T-helper 17 cell (primary cell): ENCODE measurements at regions not wholly inside any gene's neighbourhood (a gene's known extent, or its start where the extent isn't known, plus 50 kb on each side); places are given as distances from the start of the nearest gene placed in this dataset.
"Not testable (repeated sequence)": the region's sequence is repeated elsewhere in the genome, so short reads cannot be mapped to it uniquely, and the experiment has no call there.

ENCODE experiments used
- ATAC-seq: fragments of 150-1000 bp; cut with Tn5 transposase; 2 replicates; pipeline ENCODE4 v1.10.0; 2021; ENCODE audit warnings: mild to moderate bottlenecking, moderate library complexity
- DNase-seq, 3 donors: peaks; one replicate each; pipeline versions ENCODE4 v3.0.0 to v3.0.0-alpha.2; 2020 to 2021
- H3K9me3 ChIP-seq: one replicate; pipeline ENCODE4 v1.7.0; 2013; ENCODE audit warnings: low read length, mild to moderate bottlenecking; ENCODE audit not compliant: control insufficient read depth, poor library complexity, severe bottlenecking
- H3K27ac Mint-ChIP-seq: one replicate; pipeline ENCODE4 v1.8.0; 2022; ENCODE audit warnings: mild to moderate bottlenecking, moderate library complexity, mixed read lengths
- H3K27me3 Mint-ChIP-seq: one replicate; pipeline ENCODE4 v1.8.0; 2022; ENCODE audit warnings: mixed read lengths
- H3K36me3 Mint-ChIP-seq: one replicate; pipeline ENCODE4 v1.8.0; 2022; ENCODE audit warnings: low read depth, mixed read lengths
- H3K4me1 Mint-ChIP-seq: one replicate; pipeline ENCODE4 v1.8.0; 2022; ENCODE audit warnings: mild to moderate bottlenecking, mixed read lengths
- H3K4me3 Mint-ChIP-seq: one replicate; pipeline ENCODE4 v1.8.0; 2022; ENCODE audit warnings: mild to moderate bottlenecking, moderate library complexity, mixed read lengths

GRCh38 chr7:138354066-138354465 is 106.0 kb upstream of the TRIM24 start:
- Mint-ChIP-seq H3K36me3 (no peaks in the 10 kb centered on the region), H3K4me3 (no peak overlapping the region), H3K4me1 (no peaks in the 10 kb centered on the region), H3K27ac (no peak overlapping the region), H3K27me3 (no peaks in the 10 kb centered on the region)
- no peak for ATAC-seq
- H3K9me3 ChIP-seq = no peaks in the 10 kb centered on the region
- no peak for DNase-seq

GRCh38 chr7:138355254-138355653 is 104.8 kb upstream of the TRIM24 start:
- H3K4me3 Mint-ChIP-seq = no peak overlapping the region
- no peaks in the 10 kb centered on the region for H3K36me3 Mint-ChIP-seq
- no peak overlapping the region for H3K27ac Mint-ChIP-seq
- H3K9me3 ChIP-seq = no peaks in the 10 kb centered on the region
- no peaks in the 10 kb centered on the region for H3K27me3 Mint-ChIP-seq
- H3K4me1 Mint-ChIP-seq = no peaks in the 10 kb centered on the region
- DNase-seq (no peak), ATAC-seq (no peak)

GRCh38 chr7:138358850-138359341 is 101.2 kb upstream of the TRIM24 start:
- Mint-ChIP-seq H3K27ac (no peak overlapping the region), H3K4me3 (no peak overlapping the region), H3K4me1 (no peaks in the 10 kb centered on the region), H3K36me3 (no peaks in the 10 kb centered on the region), H3K27me3 (no peaks in the 10 kb centered on the region)
- no peaks in the 10 kb centered on the region for H3K9me3 ChIP-seq
- DNase-seq = no peak
- no peak for ATAC-seq

- Mint-ChIP-seq H3K27me3 (no peaks in the 10 kb centered on the region), H3K4me3 (no peak overlapping the region), H3K4me1 (no peaks in the 10 kb centered on the region), H3K36me3 (no peaks in the 10 kb centered on the region), H3K27ac (no peak overlapping the region)
- no peak for DNase-seq
- H3K9me3 ChIP-seq = no peaks in the 10 kb centered on the region
- ATAC-seq = no peak
These were observed 100.0 kb upstream of the TRIM24 start for GRCh38 chr7:138359870-138360559.

- Mint-ChIP-seq H3K4me3 (no peak overlapping the region), H3K4me1 (no peaks in the 10 kb centered on the region), H3K27me3 (no peaks in the 10 kb centered on the region), H3K36me3 (no peaks in the 10 kb centered on the region), H3K27ac (no peak overlapping the region)
- H3K9me3 ChIP-seq = no peaks in the 10 kb centered on the region
- DNase-seq (no peak), ATAC-seq (no peak)
These were observed 96.3 kb upstream of the TRIM24 start for GRCh38 chr7:138363721-138364120.

- H3K27me3 Mint-ChIP-seq, H3K27ac Mint-ChIP-seq, H3K4me3 Mint-ChIP-seq, H3K36me3 Mint-ChIP-seq, H3K9me3 ChIP-seq, DNase-seq, H3K4me1 Mint-ChIP-seq, ATAC-seq: not testable (repeated sequence)
These were observed 93.9 kb upstream of the TRIM24 start for GRCh38 chr7:138366137-138366536.

GRCh38 chr7:138366676-138367075 is 93.4 kb upstream of the TRIM24 start:
- DNase-seq, H3K9me3 ChIP-seq, H3K27ac Mint-ChIP-seq, H3K4me3 Mint-ChIP-seq, H3K4me1 Mint-ChIP-seq, H3K36me3 Mint-ChIP-seq, H3K27me3 Mint-ChIP-seq, ATAC-seq: not testable (repeated sequence)

GRCh38 chr7:138369797-138370196 is 90.3 kb upstream of the TRIM24 start:
- H3K36me3 Mint-ChIP-seq = no peaks in the 10 kb centered on the region
- H3K9me3 ChIP-seq = peaks cover 6% of the 10 kb centered on the region
- H3K4me3 Mint-ChIP-seq = no peak overlapping the region
- H3K4me1 Mint-ChIP-seq = no peaks in the 10 kb centered on the region
- H3K27me3 Mint-ChIP-seq = no peaks in the 10 kb centered on the region
- no peak overlapping the region for H3K27ac Mint-ChIP-seq
- DNase-seq (no peak), ATAC-seq (no peak)

- Mint-ChIP-seq H3K27ac (no peak overlapping the region), H3K4me3 (no peak overlapping the region)
These were observed 89.1 kb upstream of the TRIM24 start for GRCh38 chr7:138370956-138371355.

GRCh38 chr7:138374119-138374693 is 85.9 kb upstream of the TRIM24 start:
- no peak for DNase-seq
- no peak for ATAC-seq

More at GRCh38 chr7:138370956-138371355, 89.1 kb upstream of the TRIM24 start:
- no peaks in the 10 kb centered on the region for H3K4me1 Mint-ChIP-seq
- ATAC-seq (no peak), DNase-seq (no peak)
- peaks cover 6% of the 10 kb centered on the region for H3K9me3 ChIP-seq
- H3K27me3 Mint-ChIP-seq = no peaks in the 10 kb centered on the region
- H3K36me3 Mint-ChIP-seq = no peaks in the 10 kb centered on the region

GRCh38 chr7:138377306-138377705 is 82.8 kb upstream of the TRIM24 start:
- ATAC-seq = no peak
- Mint-ChIP-seq H3K36me3 (no peaks in the 10 kb centered on the region), H3K4me1 (no peaks in the 10 kb centered on the region), H3K27ac (no peak overlapping the region), H3K27me3 (no peaks in the 10 kb centered on the region), H3K4me3 (no peak overlapping the region)
- no peaks in the 10 kb centered on the region for H3K9me3 ChIP-seq
- no peak for DNase-seq

More at GRCh38 chr7:138374119-138374693, 85.9 kb upstream of the TRIM24 start:
- H3K4me3 Mint-ChIP-seq = no peak overlapping the region
- H3K36me3 Mint-ChIP-seq = no peaks in the 10 kb centered on the region
- no peak overlapping the region for H3K27ac Mint-ChIP-seq
- H3K27me3 Mint-ChIP-seq = no peaks in the 10 kb centered on the region
- no peaks in the 10 kb centered on the region for H3K4me1 Mint-ChIP-seq
- peaks cover 6% of the 10 kb centered on the region for H3K9me3 ChIP-seq

GRCh38 chr7:138378741-138379559 is 81.1 kb upstream of the TRIM24 start:
- no peak for ATAC-seq
- H3K27ac Mint-ChIP-seq = no peak overlapping the region
- no peaks in the 10 kb centered on the region for H3K27me3 Mint-ChIP-seq
- H3K4me1 Mint-ChIP-seq = no peaks in the 10 kb centered on the region
- H3K4me3 Mint-ChIP-seq = no peak overlapping the region
- H3K9me3 ChIP-seq = no peaks in the 10 kb centered on the region
- no peaks in the 10 kb centered on the region for H3K36me3 Mint-ChIP-seq
- no peak for DNase-seq

- no peak overlapping the region for H3K27ac Mint-ChIP-seq
- ATAC-seq = no peak
- H3K36me3 Mint-ChIP-seq = no peaks in the 10 kb centered on the region
- DNase-seq = no peak
- no peak overlapping the region for H3K4me3 Mint-ChIP-seq
- H3K27me3 Mint-ChIP-seq = no peaks in the 10 kb centered on the region
- H3K4me1 Mint-ChIP-seq = no peaks in the 10 kb centered on the region
- H3K9me3 ChIP-seq = no peaks in the 10 kb centered on the region
These were observed 77.0 kb upstream of the TRIM24 start for GRCh38 chr7:138382862-138383565.
